C4-2B (cell line): ENCODE measurements at regions not wholly inside any gene's neighbourhood (a gene's known extent, or its start where the extent isn't known, plus 50 kb on each side); places are given as distances from the start of the nearest gene placed in this dataset.

Experiments
- CTCF ChIP-seq: fragments of 450-650 bp; conservative IDR thresholded peaks from 2 replicates; pipeline ENCODE4 v1.5.1; 2017; ENCODE audit warnings: mild to moderate bottlenecking
- ZFX ChIP-seq: fragments of 450-650 bp; IDR thresholded peaks from 2 replicates; pipeline ENCODE4 v1.6.1; 2017

- TF ChIP-seq CTCF (no peak), ZFX (no peak)
Measured at GRCh38 chr2:57703407-57703806, 343.2 kb upstream of the VRK2 start.
